ENCODE measurements at regions not wholly inside any gene's neighbourhood (a gene's known extent, or its start where the extent isn't known, plus 50 kb on each side); places are given as distances from the start of the nearest gene placed in this dataset.
"Not testable (repeated sequence)": the region's sequence is repeated elsewhere in the genome, so short reads cannot be mapped to it uniquely, and the experiment has no call there.

DNA sequence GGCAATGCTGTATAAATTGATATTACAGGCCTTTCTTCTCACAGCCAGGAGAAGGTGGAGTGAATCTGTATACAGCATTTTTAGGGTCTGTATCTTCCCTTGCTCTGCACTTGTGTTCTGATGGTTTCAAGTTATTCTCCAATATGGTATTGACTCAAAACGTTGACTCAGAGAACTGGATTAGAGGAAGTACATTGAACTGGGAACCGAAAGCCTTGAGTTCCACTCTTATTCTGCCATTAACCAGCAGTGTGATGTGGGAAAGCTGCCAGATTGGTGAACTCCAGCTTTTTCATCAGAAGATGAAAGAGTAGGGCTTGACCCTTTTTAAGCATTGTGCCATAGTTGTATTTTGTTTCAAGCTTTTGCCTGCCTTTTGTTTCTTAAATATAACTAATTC lies 167.7 kb downstream of the SPRY2 start:
- DNase-seq (ENCODE audit: low read depth), result no peak

DNA sequence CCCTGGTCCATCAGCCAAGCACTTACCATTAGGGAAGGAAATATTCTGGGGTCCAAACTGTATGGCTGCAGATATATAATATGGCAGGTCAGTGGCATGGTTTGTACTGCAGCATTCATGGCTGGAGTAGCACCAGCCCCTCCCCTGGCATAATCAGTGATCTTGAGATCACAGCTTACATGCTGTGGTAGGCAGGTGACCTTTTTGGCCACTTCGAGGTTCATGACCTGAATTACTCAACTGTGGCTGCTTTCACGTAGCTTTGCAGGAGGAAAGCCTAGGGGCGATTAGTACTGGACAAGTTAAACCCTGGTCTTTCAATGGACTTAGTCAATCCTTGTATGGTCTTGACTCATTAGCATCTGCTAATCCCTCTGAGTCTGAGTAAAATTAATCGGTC lies 169.8 kb downstream of the SPRY2 start:
- no peak for DNase-seq (ENCODE audit: low read depth)

DNA sequence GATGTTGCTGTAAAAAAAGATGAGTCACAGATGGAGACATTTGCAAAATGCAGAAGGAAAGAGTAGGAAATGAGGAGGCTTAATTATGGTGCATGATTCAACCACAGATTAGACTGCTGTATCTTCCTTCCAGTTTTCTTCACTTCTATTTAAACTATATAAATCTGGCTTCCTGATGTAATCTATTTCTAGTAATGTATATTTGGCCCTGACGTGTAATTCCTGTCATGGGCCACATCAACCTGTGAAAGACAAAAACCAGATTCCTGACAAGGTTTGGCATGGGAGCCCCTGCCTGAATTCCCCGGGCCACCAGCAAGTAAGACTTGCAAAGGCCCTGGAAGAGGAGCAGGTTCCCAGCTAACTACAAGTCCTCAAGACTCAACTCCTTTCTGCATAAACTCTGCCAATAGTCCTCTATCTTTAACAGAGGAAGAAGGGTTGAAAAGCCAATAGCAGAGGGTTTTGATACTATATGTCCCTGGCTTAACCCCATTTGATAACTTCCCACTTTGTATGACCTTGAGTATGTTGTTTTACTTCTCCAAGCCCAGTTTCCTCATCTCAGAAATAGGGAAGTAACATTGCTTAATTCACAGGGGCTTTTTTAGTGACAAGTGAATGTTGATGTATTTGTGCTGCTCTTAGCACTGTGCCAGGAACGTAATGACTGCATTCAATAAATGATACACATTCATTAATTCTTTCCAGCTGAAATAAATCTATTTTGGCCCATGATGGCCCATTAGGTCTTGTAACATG lies 172.7 kb downstream of the SPRY2 start:
- no peak for DNase-seq (ENCODE audit: low read depth)

DNA sequence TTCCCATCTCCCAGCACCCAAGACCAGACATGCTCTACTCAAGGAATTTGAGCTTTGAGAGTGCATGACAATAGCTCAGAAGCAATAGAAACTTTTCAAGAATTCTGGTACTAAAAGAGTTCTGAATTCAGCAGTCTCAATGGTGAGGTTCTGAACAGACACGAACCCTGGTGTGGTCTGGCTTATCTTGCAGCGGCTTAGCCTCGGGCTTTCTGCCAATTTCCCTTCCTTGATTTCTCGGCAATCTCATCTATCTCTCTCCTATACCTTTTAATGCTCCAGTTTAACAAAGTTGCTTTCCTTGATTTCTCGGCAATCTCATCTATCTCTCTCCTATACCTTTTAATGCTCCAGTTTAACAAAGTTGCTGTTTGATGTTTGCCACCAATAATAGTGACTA lies 174.6 kb downstream of the SPRY2 start:
- DNase-seq (ENCODE audit: low read depth), result no peak

DNA sequence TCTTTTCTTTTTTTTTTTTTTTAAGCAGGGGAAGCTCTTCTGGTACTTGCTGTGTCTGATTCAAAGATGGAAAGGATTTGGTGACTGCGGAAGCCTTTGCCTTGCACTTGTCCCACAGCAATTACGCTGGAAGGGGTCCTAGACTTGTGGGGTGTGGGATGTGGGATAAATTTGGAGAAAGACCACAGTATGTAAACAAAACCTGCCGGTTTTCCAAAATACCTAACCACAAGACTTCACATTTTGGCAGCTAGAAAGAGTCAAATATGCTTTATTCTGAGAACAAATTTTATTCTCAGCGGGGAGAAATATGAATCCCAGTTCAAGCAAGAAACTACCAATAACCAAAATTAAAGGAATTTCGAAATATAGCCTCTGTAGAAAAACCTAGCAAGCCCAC lies 176.5 kb downstream of the SPRY2 start:
- DNase-seq (ENCODE audit: low read depth), result no peak

DNA sequence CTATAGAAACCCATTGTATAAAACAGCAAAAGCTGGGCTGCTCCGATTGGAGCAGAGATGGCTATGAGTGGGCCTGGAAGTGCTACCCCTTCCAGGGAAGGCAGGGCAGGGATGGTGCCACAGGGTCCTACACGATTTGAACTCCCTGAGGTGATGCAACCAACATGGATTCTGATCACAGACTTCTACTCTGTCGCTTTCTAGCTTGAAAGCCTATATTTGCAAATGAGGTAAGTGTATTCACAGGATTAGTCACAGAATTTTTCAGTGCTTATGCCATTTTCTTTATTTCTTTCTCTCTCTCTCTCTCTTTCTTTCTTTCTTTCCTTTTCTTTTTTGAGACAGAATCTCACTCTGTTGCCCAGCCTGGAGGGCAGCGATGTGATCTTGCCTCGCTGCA lies 179.0 kb downstream of the SPRY2 start:
- no peak for DNase-seq (ENCODE audit: low read depth)

DNA sequence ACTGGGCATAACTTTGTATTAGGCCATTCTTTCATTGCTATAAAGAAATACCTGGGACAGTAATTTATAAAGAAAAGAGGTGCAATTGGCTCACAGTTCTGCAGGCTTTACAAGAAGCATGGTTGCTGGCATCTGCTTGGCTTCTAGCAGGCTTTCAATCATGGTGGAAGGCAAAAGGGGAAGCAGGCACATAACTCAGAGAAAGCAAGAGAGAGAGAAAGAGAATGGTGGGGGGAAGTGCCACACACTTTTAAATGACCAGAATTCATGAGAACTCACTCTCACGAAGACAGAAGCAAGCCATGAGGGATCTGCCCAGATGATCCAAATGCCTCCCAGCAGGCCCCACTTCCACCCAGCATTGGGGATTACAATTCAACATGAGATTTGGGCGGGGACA lies 179.7 kb downstream of the SPRY2 start:
- no peak for DNase-seq (ENCODE audit: low read depth)

DNA sequence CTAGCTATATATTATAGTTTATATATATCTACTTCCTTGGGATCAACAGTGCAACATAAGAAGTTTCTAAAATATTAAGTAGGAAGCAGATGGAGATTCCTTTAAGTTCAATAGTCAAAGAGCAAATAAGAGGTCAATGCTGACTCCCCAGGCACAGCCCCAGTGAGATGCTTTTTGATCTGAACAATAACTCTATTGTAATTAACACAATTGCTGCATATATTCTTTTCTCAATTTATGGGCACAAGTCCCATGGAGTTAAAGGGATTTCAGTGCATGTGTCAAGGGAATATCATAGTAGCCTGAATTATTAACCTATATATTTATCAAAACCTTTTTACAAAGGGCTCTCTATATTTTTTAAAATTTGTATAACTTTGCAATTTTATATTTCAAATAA lies 180.8 kb downstream of the SPRY2 start:
- no peak for DNase-seq (ENCODE audit: low read depth)

DNA sequence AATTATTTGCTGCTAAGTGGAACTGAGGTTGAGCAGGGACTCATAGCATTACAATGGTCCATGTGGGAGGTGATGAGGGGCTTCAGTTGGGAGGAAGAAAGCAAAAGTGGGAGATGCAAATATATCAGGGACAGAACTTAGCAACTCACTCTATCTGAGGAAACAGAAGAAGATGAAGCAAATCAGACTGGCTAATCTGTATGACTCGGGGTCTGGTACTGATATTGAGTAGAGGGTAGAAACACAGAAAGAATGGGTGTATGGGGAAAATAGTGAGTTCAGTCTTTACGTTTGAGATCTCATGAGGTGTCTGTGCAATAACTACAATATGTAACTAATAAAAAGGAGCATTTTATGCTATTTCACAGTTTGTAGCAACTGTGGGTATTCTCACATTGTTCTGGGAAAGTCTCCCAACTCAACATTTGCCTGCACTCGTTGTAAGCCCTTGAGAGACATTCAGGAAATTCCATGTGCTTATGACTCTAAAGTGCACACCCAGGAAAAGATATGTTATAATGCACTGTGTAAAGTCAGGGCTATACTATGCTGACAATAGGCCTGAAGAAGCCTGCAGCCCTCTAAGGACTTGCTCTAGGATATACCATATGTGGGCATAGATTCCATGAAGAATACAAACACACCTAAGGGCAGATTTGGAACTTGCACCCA lies 183.5 kb downstream of the SPRY2 start:
- DNase-seq (ENCODE audit: low read depth), result no peak

DNA sequence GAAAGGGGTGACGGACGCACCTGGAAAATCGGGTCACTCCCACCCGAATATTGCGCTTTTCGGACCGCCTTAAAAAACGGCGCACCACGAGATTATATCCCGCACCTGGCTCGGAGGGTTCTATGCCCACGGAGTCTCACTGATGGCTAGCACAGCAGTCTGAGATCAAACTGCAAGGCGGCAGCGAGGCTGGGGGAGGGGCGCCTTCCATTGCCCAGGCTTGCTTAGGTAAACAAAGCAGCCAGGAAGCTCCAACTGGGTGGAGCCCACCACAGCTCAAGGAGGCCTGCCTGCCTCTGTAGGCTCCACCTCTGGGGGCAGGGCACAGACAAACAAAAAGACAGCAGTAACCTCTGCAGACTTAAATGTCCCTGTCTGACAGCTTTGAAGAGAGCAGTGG lies 188.8 kb downstream of the SPRY2 start:
- DNase-seq (ENCODE audit: low read depth), result not testable (repeated sequence)

DNA sequence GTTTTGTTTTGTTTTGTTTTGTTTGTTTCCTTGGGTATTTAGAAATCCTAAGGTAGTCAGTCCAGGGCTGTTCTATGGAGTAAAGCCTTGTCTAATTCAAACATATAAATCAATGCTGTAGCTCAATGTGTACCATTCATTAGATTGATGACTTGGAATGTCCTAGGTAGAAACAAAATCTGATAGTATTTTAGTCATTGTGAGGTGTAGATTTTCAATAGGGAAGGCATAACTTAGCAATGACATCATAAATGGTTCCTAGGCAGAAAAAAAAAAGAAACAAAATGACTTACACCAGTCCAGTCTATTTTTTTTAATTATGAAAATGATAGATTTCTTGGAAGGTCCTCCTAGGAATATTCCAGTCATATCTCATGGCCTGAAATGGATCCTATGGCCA lies 189.9 kb downstream of the SPRY2 start:
- DNase-seq (ENCODE audit: low read depth), result no peak

DNA sequence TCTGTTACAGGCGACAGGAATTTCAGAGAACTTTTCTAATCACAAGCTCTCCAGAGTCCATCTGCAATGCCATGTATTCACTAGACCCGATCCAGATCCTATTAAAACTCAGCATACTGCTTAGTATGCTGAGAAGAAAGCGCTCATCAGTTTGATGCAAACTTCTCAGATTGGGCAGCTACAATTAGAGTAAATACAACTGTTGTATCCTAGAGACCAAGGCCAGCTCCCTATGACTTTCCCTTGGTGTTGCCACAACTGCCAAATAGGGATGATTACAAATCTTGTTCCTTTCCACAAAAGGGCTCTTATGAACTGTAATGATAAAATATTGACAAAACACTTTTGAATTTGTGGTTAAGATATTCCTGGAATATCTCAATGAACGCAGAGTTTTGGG lies 191.2 kb downstream of the SPRY2 start:
- DNase-seq (ENCODE audit: low read depth), result no peak

DNA sequence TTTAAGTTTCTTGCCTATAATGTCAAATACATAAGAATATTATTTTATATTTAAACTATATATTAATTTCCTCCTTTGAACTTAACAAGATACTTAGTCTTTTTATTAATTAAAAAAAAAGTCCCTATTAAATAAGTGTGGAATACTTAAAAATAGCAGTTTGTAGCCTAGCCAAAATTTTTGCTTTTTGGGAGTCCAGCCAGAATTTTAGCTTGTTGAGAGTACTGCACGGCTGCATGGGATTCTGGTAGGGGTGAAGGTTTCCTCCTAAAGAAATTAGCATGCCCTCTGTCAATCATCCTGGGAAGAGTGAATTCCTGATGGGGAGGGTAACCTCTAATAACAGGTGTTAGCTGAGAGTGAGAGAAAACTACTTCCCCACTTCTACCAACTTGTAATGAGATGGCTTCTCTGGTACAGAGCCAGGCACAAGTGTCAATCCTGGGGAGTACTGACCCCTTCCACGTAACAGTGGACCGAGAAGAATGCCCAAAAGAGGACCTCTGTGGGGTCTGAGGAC lies 195.7 kb downstream of the SPRY2 start:
- no peak for DNase-seq (ENCODE audit: low read depth)

DNA sequence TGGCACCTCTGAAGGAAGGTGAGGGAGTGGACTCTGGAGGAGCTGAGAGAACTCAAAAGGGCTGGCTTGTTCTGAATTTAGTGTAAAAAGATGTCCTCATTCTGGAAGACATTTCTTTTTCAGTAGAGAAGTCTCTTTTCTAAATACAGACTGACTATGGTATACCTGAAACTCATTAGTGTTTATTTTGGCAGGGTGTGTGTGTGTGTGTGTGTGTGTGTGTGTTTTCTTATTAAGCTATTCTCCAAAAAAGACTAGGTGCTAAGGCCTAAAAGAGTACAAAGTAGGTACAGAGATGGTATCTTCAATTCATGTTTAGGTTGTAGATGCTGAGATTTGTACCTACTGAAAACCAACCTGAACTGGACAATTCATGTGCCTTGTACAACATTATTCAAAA lies 196.4 kb downstream of the SPRY2 start:
- no peak for DNase-seq (ENCODE audit: low read depth)

DNA sequence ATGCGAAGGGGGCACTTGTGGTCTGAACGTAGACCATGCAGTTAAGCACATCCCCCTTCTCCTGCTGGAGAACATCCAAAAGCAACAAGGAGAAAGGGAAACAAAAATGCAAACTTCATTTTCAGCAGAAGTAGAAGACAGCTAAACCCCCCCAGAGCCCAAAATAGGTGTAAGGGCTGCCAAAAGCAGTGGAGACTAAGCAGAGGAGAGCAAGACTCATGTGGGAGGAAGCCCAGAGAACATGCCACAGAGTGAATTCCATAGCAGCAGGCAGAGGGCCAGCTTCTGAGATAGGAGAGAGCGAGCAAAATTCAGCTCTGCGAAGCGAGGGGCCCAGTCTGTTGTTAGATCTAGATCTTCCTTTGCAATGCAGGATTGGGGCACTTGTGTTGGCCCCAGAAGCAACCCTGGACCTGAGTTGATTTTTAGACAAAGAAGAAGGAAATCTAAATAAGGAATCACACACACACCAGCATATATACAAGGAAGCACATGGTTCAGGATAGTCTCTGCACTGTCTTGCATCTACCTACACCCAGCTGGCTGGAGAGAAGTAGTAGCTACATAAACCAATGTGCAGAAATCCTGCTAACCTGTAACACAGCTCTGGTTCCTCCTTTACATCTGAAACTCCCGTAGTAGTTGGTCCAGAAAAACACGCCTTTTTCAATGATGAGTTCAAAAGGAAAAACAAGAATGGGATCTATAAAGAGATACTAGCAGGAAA lies 199.6 kb downstream of the SPRY2 start:
- no peak for DNase-seq (ENCODE audit: low read depth)

DNA sequence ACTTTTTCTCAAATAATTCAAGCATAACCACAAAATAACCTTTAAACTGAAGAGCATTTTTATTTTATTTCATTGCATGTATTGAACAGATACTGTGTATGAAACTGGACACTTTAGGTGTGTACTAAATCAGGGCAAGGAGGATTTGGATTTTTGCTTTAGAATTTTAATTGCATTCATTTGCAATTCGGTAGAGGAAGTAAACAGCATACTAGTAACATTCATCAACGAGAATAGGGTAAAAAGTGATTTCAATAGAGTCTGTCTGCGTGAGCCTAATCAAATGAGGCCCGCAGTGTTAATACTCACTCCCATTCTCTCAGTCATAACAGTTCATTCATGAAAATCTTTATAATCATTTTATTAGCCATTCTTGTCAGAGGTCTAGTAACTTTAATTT lies 200.2 kb downstream of the SPRY2 start:
- no peak for DNase-seq (ENCODE audit: low read depth)

DNA sequence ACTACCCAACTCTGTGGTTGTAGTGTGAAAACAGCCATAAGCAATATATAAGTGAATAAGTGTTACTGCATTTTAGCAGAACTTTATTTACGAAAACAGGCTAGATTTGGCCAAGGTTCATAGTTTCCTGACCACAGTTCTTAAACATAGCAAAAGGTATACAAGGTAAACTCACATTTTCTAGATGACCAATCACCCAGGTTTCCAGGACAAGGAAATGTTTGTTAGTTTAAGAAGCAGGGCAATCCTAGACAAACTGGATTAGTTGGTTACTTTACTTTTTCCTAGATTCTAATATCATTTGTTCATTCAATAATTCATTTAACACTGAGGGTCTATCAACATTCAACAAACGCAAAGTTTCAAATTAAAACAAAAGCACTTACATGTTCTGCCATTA lies 201.7 kb downstream of the SPRY2 start:
- no peak for DNase-seq (ENCODE audit: low read depth)

DNA sequence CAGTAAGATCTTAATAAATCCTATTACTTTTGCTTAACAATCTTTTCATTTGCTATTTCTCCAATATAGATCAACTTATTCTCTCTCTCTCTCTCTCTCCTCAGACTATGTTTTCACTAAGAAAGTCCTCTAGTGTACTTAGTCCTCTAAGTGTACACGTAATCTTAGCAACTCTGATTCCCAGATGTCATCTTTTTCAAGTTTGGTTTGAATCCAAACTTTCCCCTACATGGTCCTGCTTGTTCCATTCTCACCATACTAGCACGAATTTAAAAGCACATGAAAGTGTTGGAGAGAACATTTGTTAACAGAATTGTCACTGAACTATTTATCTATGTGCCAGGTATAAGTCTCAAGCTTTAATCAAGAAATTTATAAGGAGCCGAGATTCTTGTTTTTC lies 202.9 kb downstream of the SPRY2 start:
- DNase-seq (ENCODE audit: low read depth), result no peak

DNA sequence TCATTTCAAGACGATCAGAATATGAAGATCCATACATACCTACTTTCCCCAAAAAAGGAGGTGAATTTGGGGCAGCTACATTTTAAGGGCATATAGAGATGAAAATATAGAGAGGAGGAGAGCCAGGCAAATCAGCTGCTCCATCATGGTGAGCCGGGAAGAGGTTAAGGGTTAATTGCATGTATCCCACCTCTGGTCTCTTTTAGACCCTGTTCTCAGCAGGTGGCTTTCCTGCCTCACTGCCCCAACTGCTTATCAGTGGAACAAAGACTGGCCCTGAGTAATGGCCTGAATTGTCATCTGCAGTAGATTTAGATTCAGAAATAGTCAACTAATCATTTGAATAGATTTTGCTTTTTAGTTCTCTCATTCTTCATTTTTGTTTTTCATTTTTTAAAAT lies 206.6 kb downstream of the SPRY2 start:
- no peak for DNase-seq (ENCODE audit: low read depth)

DNA sequence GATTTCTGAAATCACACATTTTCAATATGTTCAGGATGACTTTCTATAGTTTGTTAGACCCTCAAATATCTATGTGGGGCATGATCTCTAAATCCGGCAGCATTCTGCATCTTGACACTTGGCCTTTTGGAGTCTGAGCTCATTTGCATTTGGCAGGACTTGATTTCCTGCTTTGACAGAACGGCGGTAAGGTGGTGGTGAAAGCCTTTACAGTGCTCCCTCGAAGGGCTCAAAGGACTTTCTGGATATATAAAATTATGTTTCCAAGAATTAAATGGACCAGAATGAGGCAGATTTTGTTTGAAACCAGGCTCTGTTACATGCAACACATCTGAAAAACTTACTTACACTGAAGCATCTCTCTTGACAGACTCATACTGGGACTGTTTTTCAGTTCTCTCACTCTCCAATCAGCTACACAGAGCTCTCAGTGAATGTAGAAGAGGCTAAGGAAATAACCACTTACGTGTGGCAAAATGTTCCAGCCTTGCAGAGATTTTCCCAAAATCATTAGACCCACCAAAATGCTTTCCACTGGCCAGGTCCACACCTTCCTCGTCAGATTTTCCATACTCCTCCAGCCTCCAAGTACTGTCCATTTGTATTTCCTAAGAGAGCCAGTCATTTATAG lies 207.2 kb downstream of the SPRY2 start:
- DNase-seq (ENCODE audit: low read depth), result no peak

DNA sequence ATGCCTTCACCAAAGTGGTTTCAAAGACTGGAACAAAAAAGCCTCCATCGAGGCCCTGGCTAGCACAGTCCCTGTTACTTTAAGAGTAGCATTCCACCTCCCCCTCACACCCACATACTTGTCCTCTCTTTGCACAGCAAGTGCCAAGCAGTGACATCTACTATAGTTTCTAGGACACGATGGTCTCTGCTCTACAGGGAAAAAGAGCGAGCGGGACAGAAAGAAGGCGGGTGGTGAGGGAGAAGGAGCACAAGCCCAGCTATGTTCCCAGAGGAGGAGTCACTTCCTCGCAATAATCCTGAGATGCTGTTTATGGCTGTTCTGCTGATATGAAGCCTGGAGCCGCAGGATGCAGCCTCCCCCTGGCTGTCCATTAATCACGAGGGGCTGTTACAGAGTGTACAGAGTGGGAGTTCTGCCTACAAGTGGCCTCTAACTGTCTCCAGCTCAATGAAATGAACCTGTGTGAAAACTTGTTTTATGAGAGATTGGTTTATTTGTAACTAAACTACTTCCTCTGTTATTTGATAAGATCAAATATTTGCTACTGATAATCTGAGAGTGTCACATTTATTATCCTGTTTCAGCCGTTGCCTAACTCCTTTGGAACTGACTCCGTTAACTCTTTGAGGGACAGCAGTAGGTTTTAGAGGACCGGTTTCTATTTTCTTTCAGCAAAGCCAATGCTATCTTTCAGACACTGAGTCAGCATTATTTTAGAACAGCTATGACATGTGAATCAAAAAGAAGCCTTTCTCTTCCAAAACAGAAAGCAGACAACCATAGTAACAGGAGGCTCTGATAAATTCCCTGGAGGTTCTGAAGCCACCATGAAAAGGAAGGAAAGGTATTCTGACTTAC lies 208.0 kb downstream of the SPRY2 start:
- DNase-seq (ENCODE audit: low read depth), result no peak

DNA sequence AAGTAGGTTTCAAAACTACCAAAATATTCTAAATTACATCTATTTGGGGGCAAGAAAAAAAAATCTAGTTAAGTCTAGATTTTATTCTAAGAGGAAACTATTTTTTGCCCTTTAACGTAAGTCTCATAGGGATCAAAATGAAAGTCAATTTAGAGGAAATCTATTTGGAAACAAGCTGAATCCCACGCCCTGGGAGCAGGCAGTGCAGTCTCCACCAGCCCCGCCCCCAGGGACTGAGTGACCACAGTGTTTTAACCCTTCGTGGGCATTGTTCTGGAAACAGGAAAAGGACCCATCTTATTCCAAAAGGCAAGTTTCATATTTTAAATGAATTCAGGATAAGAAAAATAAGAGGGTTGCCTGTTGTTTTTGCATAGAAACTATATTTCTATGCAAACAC lies 209.7 kb downstream of the SPRY2 start:
- DNase-seq (ENCODE audit: low read depth), result no peak
